ENCODE measurements at regions not wholly inside any gene's neighbourhood (a gene's known extent, or its start where the extent isn't known, plus 50 kb on each side); places are given as distances from the start of the nearest gene placed in this dataset.

DNA sequence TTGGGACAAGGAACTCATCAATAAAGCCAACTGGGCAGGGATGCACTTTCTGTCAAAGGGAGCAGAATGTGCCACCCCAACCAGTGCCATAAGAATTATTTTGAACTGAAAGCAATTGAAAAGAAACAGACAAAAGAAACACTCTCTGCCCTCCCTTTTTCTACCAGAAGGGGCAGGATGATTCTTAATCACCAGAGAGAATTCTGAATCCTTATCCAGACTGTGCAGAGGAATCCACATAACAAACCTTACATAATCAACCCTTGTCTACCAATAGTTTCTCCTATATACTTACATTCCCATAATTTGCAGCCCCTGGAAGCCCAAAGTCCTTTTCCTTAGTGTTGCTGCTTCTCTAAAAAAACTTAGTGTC, 520.7 kb upstream of the NBEA start:
- TF ChIP-seq CTCF (IDR thresholded peaks at IDR 0.05; ENCODE audit: insufficient read depth, low read length), result no peak
- no peak for TF ChIP-seq SPI1 (IDR thresholded peaks at IDR 0.05; ENCODE audit: borderline replicate concordance, low read depth)
- TF ChIP-seq POLR2AphosphoS5 (IDR thresholded peaks at IDR 0.05; ENCODE audit: low read depth), result no peak
- TF ChIP-seq, protein P1, sequence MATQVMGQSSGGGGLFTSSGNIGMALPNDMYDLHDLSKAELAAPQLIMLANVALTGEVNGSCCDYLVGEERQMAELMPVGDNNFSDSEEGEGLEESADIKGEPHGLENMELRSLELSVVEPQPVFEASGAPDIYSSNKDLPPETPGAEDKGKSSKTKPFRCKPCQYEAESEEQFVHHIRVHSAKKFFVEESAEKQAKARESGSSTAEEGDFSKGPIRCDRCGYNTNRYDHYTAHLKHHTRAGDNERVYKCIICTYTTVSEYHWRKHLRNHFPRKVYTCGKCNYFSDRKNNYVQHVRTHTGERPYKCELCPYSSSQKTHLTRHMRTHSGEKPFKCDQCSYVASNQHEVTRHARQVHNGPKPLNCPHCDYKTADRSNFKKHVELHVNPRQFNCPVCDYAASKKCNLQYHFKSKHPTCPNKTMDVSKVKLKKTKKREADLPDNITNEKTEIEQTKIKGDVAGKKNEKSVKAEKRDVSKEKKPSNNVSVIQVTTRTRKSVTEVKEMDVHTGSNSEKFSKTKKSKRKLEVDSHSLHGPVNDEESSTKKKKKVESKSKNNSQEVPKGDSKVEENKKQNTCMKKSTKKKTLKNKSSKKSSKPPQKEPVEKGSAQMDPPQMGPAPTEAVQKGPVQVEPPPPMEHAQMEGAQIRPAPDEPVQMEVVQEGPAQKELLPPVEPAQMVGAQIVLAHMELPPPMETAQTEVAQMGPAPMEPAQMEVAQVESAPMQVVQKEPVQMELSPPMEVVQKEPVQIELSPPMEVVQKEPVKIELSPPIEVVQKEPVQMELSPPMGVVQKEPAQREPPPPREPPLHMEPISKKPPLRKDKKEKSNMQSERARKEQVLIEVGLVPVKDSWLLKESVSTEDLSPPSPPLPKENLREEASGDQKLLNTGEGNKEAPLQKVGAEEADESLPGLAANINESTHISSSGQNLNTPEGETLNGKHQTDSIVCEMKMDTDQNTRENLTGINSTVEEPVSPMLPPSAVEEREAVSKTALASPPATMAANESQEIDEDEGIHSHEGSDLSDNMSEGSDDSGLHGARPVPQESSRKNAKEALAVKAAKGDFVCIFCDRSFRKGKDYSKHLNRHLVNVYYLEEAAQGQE (IDR thresholded peaks at IDR 0.05; ENCODE audit: insufficient replicate concordance, low read depth), result no peak
- TF ChIP-seq GABPA (IDR thresholded peaks at IDR 0.05; ENCODE audit: low read depth), result no peak
- no peaks in the 10 kb centered on the region for H3K27me3 ChIP-seq (ENCODE audit: insufficient read depth, poor library complexity, severe bottlenecking)
- H3K4me3 ChIP-seq (replicated peaks; ENCODE audit: insufficient read depth, low read length), result no peak overlapping the region
- DNase-seq (ENCODE audit: low read depth in 1 of 2, low spot score in 1 of 2), result no peak
- H3K27ac ChIP-seq (replicated peaks), result no peak overlapping the region

DNA sequence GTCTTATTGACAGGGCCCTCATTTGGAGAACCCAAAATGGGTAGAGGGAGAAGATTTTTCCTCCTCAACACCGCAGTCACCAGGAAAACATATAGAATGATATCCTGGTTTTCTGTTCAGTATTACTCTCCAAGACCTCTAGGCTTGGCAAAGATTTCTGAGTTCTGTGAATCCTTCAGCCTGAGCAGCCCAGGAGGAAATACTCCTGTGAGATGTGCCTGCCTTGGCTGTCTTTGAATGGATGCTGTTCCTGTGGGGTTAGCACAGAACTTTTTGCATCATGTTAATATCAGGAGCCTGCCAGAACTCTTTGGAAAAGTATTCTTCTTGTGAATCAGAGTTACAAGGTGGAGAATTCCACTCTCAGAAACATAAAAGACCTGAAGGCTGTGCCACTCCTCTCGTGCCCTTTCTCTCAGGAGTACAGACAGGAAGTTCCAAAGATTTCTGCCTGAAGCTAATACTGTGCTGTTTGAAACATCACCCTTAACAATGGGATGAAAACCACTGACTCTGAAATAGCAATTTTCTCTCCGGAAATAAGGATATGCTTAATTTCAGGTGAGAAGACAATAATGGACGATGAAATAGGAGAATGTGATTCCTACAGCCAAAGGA, 520.1 kb upstream of the NBEA start:
- TF ChIP-seq GABPA (IDR thresholded peaks at IDR 0.05; ENCODE audit: low read depth) (no peak), SPI1 (IDR thresholded peaks at IDR 0.05; ENCODE audit: borderline replicate concordance, low read depth) (no peak), CTCF (IDR thresholded peaks at IDR 0.05; ENCODE audit: insufficient read depth, low read length) (no peak), POLR2AphosphoS5 (IDR thresholded peaks at IDR 0.05; ENCODE audit: low read depth) (no peak)
- TF ChIP-seq, protein P1 (IDR thresholded peaks at IDR 0.05; ENCODE audit: insufficient replicate concordance, low read depth), result no peak
- no peak overlapping the region for H3K27ac ChIP-seq (replicated peaks)
- no peaks in the 10 kb centered on the region for H3K27me3 ChIP-seq (ENCODE audit: insufficient read depth, poor library complexity, severe bottlenecking)
- no peak for DNase-seq (ENCODE audit: low read depth in 1 of 2, low spot score in 1 of 2)
- H3K4me3 ChIP-seq (replicated peaks; ENCODE audit: insufficient read depth, low read length), result no peak overlapping the region

DNA sequence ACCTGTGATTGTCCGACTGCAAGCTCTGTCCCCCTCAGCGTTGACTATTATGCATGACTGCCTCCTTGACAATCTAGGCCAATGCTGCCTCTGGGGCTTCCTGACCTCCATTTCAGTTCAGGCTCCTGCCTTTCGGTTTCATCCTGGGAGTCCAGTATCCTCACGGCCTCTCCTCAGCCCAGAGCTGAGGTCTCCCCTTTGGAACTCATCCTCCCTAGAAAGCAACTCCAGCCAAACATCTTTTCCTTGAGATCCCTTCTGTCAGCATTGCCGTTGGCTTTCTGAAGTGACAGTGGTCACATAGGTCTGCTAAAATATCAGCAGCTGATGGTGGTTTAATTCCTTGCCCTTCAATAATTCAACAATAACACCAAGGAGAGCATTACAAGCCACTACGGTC, 519.1 kb upstream of the NBEA start:
- Histone ChIP-seq H3K27ac (replicated peaks) (no peak overlapping the region), H3K27me3 (ENCODE audit: insufficient read depth, poor library complexity, severe bottlenecking) (no peaks in the 10 kb centered on the region), H3K4me3 (replicated peaks; ENCODE audit: insufficient read depth, low read length) (no peak overlapping the region)
- no peak for DNase-seq (ENCODE audit: low read depth in 1 of 2, low spot score in 1 of 2)
- TF ChIP-seq CTCF (IDR thresholded peaks at IDR 0.05; ENCODE audit: insufficient read depth, low read length) (no peak), GABPA (IDR thresholded peaks at IDR 0.05; ENCODE audit: low read depth) (no peak), SPI1 (IDR thresholded peaks at IDR 0.05; ENCODE audit: borderline replicate concordance, low read depth) (no peak), POLR2AphosphoS5 (IDR thresholded peaks at IDR 0.05; ENCODE audit: low read depth) (no peak)
- TF ChIP-seq, protein P1 (IDR thresholded peaks at IDR 0.05; ENCODE audit: insufficient replicate concordance, low read depth), result no peak

Measured in HL-60 (cell line).